IPS-18c (cell line): ENCODE measurements at regions not wholly inside any gene's neighbourhood (a gene's known extent, or its start where the extent isn't known, plus 50 kb on each side); places are given as distances from the start of the nearest gene placed in this dataset.

Experiments used
- H3K4me3 ChIP-seq: 2 replicates; pipeline ENCODE4 v1.7.0; 2013; ENCODE audit warnings: low read depth, mild to moderate bottlenecking, low read length, moderate library complexity; ENCODE audit not compliant: insufficient read depth
- H3K9me3 ChIP-seq: one replicate; pipeline ENCODE4 v1.6.1; 2013; ENCODE audit warnings: mild to moderate bottlenecking, low read length, moderate library complexity; ENCODE audit not compliant: control insufficient read depth, insufficient read depth

DNA sequence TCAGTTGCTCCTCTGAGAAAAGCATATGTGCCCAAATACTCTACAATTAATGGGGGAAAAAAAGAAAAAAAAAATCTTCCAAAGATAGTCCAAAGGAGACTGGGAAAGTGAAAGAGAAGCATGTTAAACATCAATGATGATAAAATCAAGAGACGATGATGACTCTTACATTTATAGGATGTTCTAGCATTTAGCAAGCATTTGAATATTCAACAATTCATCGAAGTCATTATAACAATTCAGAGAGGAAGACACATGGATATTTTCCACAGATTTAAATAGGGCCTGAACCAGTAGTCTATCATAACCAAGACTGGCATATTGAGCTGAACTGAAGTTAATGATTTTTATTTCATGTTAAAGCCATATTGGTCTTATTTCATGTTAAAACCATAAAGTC lies 528.4 kb downstream of the INHBA start:
- Histone ChIP-seq H3K9me3 (no peaks in the 10 kb centered on the region), H3K4me3 (no peak overlapping the region)

DNA sequence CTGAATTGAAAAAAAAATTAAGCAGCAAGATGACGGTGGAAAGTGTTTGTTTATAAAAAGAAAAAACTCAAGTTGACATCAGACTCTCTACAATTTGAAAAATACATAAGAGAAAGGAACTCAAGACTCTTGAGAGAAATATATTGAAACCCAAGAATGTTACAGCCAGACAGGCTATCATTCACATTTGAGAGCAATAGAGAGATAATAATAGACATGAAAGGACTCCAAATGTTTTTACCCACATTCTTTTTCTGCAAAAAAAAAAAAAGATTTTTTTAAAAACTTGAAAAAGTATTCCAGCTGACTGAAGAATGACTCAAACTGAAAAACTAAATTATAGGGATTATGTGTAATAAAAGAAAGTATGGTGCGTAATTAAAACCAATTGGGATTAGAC lies 532.4 kb downstream of the INHBA start:
- no peaks in the 10 kb centered on the region for H3K9me3 ChIP-seq

DNA sequence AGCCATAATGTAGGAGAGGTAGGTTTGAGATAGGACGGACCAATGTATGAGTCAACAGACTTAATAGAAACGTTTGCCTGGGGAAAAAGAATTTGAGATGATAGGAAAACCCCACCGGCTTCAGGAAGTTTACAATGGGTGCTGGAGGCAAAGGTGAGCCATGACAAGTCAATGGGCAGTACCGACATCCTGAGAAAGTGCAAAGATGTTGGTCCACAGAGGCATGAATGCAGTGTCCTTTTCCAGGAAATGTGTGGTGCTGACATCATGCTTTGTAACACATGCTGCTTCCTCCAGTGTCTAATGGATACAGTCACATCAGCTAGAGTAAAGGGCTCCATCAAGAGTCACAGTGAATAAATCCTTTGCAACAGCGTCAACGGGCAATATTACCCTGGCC lies 533.6 kb downstream of the INHBA start:
- no peak overlapping the region for H3K4me3 ChIP-seq

More for the DNA sequence above, 532.4 kb downstream of the INHBA start:
- no peak overlapping the region for H3K4me3 ChIP-seq

DNA sequence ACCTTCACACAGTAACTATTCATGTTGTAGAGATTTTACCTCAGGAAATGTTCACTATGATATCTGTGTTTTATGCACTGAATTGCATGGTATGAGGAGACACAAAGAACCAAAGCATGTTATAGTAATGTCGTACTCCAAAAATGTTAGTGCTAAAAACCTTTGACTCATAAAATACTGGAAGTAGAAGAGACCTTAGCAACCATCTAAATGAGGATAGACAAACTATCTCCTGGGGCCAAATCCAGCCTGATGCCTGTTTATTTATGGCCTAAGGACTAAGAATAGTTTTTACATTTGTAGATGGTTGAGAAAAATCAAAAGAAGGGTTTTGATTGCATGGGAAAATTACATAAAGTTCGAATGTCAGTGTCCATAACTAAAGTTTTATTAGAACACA lies 535.1 kb downstream of the INHBA start:
- H3K9me3 ChIP-seq: no peaks in the 10 kb centered on the region

More for the DNA sequence above, 533.6 kb downstream of the INHBA start:
- H3K9me3 ChIP-seq: no peaks in the 10 kb centered on the region

DNA sequence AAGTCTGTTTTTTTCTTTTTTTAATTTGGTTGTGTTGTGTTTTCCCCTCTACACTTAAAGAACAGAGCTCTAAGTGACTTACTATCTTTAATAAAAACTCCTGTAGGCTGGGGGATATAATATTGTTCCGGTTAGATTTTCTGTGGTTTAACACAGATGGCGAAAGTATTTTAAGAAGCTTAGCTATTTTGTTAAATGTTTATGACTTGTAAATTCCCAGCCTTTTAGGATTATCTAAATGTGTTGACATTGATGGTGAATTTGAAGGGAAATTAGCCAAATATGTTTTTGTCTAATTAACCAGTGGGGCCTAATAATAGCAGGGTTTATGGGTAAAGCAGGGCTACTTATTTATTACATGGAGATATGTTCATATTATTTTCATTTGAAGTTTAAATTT lies 538.5 kb downstream of the INHBA start:
- no peak overlapping the region for H3K4me3 ChIP-seq
- no peaks in the 10 kb centered on the region for H3K9me3 ChIP-seq

More for the DNA sequence above, 535.1 kb downstream of the INHBA start:
- no peak overlapping the region for H3K4me3 ChIP-seq

DNA sequence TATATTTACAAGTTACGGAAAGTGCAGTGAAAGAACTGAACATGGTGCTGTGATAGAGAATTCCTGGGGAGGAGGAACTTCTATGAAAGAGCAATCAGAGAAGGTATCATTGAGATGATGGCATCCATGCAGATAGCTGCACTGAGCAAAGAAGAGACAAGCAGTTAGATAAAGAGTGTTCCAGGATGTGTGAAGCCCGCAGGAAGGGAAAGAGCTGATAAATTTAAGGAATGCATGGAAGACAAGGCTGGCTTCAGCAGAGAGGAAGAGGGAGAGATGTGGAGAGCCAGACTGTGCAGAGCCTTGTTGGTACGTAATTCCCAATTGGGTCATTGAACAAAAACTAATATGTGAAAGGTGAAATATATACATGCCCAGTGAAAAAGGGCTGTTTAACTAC lies 538.9 kb downstream of the INHBA start:
- Histone ChIP-seq H3K4me3 (no peak overlapping the region), H3K9me3 (no peaks in the 10 kb centered on the region)

DNA sequence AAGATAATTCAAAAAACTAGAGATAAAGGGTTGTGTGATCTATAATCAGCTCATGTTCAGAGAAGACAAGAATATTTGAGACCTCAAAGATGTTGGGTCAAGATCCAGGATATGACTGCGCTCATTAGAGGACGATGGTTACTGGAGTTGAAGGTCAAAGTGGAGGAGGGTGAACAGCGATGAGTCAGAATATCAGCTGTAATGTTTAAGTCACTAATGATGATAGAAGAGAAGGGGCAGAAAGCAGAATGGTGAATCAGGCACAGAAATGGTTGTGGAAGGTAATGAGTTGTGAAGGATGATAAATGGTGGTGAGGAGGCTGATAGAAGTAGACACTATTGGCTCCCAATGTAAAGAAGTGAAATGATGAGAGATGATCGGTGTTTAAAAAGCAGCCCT lies 540.3 kb downstream of the INHBA start:
- Histone ChIP-seq H3K9me3 (no peaks in the 10 kb centered on the region), H3K4me3 (no peak overlapping the region)

DNA sequence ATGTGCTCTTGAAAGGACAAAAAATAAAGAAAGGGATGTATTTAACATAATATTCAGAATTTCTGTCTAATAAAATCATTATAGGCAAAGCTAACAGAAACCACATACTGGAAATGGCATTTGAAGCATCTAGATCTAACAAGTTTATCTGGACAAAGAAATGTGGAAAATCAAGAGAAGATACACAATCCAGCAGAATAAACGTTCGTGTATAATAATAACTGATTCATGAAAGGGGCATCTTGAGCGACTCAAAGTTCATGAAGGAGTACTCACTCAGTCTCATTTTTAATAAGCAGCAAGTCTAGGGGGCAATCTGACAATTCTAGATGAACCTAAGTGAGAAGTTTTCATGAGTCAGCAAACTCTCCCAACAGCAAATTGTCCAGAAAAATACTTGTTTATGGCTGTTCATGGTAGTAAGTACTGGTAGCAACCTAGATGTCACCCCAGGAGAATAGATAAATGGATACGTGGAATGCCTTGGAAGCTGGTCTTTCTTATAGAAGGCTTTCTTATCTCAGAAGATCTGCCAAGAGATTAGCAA lies 541.8 kb downstream of the INHBA start:
- no peak overlapping the region for H3K4me3 ChIP-seq
- H3K9me3 ChIP-seq: no peaks in the 10 kb centered on the region

DNA sequence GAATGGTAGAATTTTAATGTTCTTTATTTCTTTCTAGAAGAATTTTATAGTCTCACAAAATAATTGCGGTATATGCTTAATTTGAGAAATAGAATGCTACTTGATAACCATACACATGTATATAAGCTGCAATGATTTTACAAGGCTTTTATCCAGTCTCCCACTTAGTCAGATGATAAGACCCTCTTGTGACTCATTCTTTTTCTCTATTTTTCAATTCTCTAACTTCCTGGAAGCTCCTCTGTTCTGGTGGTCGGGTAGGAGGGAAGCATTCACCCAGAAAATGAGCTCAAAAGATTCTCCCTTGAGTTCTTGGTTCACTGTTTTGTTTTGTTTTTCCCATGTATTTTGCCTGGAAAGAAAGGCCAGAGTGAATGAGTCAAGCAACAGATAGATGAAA lies 546.6 kb downstream of the INHBA start:
- Histone ChIP-seq H3K4me3 (no peak overlapping the region), H3K9me3 (no peaks in the 10 kb centered on the region)

DNA sequence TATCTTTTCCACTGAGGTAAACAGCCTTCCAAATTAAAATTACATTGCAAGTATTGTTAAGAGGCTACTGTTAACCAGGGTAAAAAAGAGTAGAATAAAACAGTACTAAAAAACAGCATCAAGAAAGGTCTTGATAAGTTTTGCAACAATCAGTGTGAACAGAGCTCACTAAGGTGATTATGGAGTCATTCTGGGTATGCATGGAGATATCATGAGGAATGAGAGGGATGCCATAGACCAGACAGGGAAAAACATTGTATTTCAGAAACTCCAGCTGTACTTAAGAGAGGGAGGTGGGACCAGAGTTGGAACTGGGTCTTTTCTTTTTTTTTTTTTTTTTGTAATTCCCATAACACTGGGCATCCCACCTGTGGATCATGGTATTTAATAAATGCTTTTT lies 549.6 kb downstream of the INHBA start:
- Histone ChIP-seq H3K4me3 (no peak overlapping the region), H3K9me3 (no peaks in the 10 kb centered on the region)

DNA sequence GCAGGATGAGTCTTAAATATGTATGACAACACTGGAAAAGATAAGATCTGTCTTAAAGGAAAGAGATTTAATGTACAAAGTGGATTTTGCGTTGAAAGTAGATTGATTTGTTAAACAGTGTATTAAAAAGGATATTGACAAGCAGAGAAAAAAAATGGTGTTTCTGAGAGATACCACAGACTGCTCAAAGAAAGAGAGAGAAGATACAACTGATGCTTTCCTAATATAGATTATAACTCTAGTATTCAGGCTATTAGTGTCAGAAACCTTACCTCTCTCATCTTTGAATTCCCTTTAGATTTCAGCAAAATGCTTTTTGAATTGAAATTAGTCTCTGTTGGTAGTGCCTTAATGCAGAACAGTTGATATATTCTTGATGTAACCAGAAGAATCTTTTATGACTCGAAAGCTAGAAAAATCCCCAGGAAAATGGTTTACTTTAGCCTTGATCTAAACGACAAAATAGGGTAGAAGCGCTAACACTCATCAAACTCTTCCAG lies 550.7 kb downstream of the INHBA start:
- H3K4me3 ChIP-seq: no peak overlapping the region
- H3K9me3 ChIP-seq: no peaks in the 10 kb centered on the region

DNA sequence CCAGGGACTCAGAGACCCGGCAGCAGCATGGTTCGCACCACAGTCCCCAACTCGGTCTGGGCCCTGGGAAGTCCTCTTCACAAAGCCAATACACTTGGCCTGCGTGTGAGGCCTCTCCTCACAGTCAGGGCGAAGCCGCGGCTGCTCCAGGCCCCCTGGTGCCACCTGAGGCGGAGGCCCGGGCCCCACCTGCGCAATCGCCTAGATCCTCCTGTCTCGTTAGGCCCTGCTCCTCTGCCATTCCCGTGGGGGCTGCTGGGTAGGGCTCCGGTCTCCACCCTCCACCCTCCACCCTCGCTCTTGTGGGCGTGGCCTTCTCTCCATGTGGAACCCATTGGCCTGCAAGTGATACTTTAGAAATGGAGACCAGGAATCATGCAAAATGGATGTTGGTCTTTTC lies 553.3 kb downstream of the INHBA start:
- no peak overlapping the region for H3K4me3 ChIP-seq
- H3K9me3 ChIP-seq: no peaks in the 10 kb centered on the region

DNA sequence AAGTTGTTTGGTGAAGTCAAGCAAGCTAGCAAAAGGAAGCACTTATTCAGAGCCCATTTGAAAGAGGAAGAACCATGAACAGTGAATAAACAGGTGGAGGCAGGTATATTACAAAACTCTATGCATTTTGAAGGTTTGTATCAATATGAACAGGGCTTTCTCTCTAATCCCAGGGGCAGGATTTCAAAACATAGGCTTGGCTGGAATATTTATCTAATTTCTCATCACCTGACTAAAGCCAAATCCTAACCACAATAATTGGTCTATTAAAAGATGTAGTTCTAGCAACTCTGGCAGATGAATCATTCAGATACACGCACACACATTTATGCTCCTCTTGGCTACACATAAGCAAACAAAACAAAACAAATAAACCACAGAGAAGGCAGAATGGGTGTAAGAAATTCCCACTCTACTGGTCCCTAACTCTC lies 554.4 kb downstream of the INHBA start:
- H3K9me3 ChIP-seq: no peaks in the 10 kb centered on the region
- no peak overlapping the region for H3K4me3 ChIP-seq

DNA sequence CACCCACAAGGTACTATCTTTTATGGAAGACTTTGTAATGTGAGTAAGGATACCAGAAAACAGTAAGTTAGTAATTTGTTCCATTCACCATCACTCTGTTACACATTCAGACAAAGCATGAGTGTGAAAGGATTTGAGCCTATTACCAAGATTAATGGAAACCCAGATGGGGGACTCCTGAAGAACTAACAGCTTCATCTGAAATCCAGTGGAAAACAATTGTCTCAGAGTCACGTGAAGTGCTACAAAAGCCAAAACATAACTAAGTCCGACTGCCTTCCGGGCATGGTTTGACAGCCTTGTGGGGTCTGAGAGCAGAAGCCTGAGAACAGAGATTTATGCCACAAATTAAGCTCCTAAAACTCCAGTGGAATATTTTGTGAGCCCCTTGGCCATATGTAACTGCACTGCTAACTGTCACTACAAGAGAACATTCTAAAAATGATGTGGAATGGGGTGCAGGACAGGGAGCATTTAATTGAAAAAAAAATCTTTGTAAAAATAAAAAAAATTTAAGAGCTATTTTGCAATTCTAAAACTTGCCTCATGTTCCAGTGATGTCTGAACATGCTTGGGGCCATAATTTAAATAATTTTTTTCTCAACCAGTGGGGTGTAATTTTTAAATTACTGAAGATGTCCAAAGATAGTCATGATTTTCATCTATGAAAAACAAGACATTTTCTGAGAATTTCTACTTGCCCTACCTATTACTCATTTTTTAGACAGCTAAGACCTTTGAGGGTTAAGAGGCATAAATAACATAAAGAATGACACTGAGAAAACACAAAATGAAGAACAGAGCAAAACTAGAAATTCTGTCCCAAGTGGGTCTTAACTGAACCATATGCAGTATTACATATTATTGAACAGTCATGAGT lies 555.0 kb downstream of the INHBA start:
- no peak overlapping the region for H3K4me3 ChIP-seq
- no peaks in the 10 kb centered on the region for H3K9me3 ChIP-seq

DNA sequence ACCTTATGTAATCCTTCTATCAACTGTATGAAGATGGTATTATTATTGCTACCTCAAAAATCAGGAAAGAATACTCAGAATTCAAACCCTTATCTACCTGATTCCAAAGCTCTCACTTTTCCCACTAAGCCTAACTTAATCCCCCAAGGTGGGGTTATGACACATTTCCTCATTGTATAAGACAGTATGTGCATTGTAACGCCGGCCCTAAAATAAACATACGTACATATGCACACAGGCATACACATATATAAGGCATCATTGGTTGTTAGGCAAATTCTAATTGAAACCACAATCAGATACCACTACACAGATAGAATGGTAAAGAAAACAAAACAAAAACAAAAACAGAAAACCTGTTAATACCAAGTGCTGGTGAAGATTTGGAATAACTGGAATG lies 556.5 kb downstream of the INHBA start:
- Histone ChIP-seq H3K9me3 (no peaks in the 10 kb centered on the region), H3K4me3 (no peak overlapping the region)

DNA sequence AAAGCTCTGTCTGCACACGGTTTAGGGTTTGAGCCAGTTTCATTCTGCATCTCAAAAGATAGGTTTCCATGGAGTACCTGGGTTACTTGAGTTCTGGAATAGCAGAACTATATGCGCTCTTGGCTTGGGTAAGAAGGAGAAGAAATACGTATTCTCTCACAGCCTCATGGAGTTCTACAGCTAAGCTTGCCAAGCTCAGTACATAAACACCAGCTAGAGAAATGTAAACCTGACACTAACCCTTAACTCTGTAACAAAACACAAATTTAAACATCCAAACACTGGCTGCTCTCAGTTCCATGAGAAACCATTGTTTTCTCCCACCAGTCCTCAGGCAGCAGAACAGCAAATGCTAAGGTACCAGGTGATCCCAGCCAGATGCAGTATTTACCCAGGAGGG lies 557.2 kb downstream of the INHBA start:
- no peaks in the 10 kb centered on the region for H3K9me3 ChIP-seq
- H3K4me3 ChIP-seq: no peak overlapping the region

DNA sequence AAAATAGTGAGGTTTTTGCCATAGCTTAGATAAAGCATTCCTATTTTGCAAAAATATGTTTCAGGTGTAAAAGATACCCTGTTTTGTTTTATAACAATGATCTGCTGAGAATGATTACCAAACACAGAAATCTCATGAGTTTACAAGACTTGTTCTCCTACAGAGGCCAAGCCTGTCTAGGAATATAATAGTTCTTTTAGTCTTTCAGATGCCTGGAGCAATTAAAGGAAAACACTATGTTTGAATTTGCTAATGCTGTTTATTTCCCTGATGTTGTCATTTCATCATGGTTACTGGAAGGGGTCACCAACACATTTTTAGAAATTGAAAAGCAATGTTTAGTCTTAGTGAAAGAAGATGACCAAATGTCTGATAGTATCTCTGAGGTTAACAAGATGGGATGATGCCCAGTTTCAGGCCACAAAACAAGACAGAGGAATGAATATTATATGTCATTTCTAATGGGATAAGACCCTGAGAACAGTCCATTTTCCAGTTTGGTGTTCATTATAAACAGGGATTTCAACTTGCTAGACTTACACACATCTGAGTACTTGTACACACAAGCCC lies 559.9 kb downstream of the INHBA start:
- Histone ChIP-seq H3K9me3 (no peaks in the 10 kb centered on the region), H3K4me3 (no peak overlapping the region)

DNA sequence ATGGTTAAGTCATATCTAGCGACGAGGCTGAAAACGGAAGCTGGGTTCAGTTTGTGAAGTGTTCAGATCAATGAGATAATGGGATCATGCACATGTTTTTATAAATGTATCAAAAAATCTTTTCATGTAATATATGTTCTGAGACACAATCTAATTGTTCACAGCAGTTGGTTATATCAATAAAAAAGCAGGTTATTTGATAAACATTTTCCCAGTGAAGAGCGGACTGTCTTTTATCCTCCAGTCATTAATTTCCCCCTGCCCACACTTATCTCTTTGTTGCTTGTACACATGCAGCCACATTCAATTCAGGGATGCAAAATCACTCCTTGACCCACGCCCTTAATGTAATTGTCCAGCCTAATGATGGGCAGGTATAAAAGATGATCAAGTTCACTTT lies 563.1 kb downstream of the INHBA start:
- H3K9me3 ChIP-seq: no peaks in the 10 kb centered on the region
- no peak overlapping the region for H3K4me3 ChIP-seq
